Left ventricle myocardium inferior (tissue), 1 donor: ENCODE measurements at regions not wholly inside any gene's neighbourhood (a gene's known extent, or its start where the extent isn't known, plus 50 kb on each side); places are given as distances from the start of the nearest gene placed in this dataset.

ENCODE experiments used
- DNase-seq: peaks from one replicate; pipeline ENCODE4 v3.0.0-alpha.2; 2020
- H3K27ac ChIP-seq: fragments of 200-600 bp; replicated peaks from 2 replicates; pipeline ENCODE4 v1.8.0; 2021
- H3K27me3 ChIP-seq: fragments of 200-600 bp; 2 replicates; pipeline ENCODE4 v1.8.0; 2021; ENCODE audit warnings: low read depth
- H3K36me3 ChIP-seq: fragments of 200-600 bp; 2 replicates; pipeline ENCODE4 v1.8.0; 2021
- H3K4me1 ChIP-seq: fragments of 200-600 bp; 2 replicates; pipeline ENCODE4 v1.8.0; 2021
- H3K4me3 ChIP-seq: fragments of 200-600 bp; 2 replicates; pipeline ENCODE4 v1.8.0; 2021; ENCODE audit warnings: mild to moderate bottlenecking, moderate library complexity
- H3K9me3 ChIP-seq: fragments of 200-600 bp; replicated peaks from 2 replicates; pipeline ENCODE4 v1.8.0; 2021
- CTCF ChIP-seq: fragments of 200-600 bp; IDR thresholded peaks from 2 replicates; pipeline ENCODE4 v1.8.0; 2021; ENCODE audit warnings: antibody characterized with exemption, mild to moderate bottlenecking, borderline replicate concordance
- intact Hi-C: fragments of 100-400 bp; cut with micrococcal nuclease; formaldehyde crosslinking; loops from one replicate; pipeline ENCODE4 v1.11.0; 2022
- donor health status: DM: no; HTN: yes; CAD: no; lungs with severe emphysema.

GRCh38 chr4:126233483-126233882 is 918.7 kb downstream of the FAT4 start:
- Histone ChIP-seq H3K4me1 (no peaks in the 10 kb centered on the region), H3K4me3 (no peak overlapping the region), H3K36me3 (no peaks in the 10 kb centered on the region), H3K27ac (no peak overlapping the region), H3K9me3 (peaks cover 36% of the 10 kb centered on the region), H3K27me3 (no peaks in the 10 kb centered on the region)
- DNase-seq = no peak
- intact Hi-C loops = no loop called here
- no peak for TF ChIP-seq CTCF

GRCh38 chr4:126238013-126238412 is 923.3 kb downstream of the FAT4 start:
- intact Hi-C loops = no loop called here
- no peak overlapping the region for H3K4me3 ChIP-seq
- no peaks in the 10 kb centered on the region for H3K36me3 ChIP-seq
- H3K9me3 ChIP-seq = peaks cover 34% of the 10 kb centered on the region
- no peaks in the 10 kb centered on the region for H3K27me3 ChIP-seq
- peak; percentile 22 for TF ChIP-seq CTCF
- H3K27ac ChIP-seq = no peak overlapping the region
- DNase-seq = no peak
- H3K4me1 ChIP-seq = no peaks in the 10 kb centered on the region

- H3K27me3 ChIP-seq = no peaks in the 10 kb centered on the region
- no peak for DNase-seq
- peaks cover 10% of the 10 kb centered on the region for H3K9me3 ChIP-seq
- H3K4me1 ChIP-seq = no peaks in the 10 kb centered on the region
- intact Hi-C loops = no loop called here
- TF ChIP-seq CTCF = no peak
- H3K36me3 ChIP-seq = no peaks in the 10 kb centered on the region
- H3K4me3 ChIP-seq = no peak overlapping the region
- no peak overlapping the region for H3K27ac ChIP-seq
These were observed 926.9 kb downstream of the FAT4 start for GRCh38 chr4:126241634-126242033.

GRCh38 chr4:126242679-126243390 is 928.1 kb downstream of the FAT4 start:
- H3K9me3 ChIP-seq = peaks cover 10% of the 10 kb centered on the region
- H3K27me3 ChIP-seq = no peaks in the 10 kb centered on the region
- intact Hi-C loops = no loop called here
- peak overlapping the region; percentile 43 for H3K27ac ChIP-seq
- H3K36me3 ChIP-seq = no peaks in the 10 kb centered on the region
- no peaks in the 10 kb centered on the region for H3K4me1 ChIP-seq
- TF ChIP-seq CTCF = no peak
- H3K4me3 ChIP-seq = no peak overlapping the region
- DNase-seq = peak; percentile 63

GRCh38 chr4:126247409-126247808 is 932.7 kb downstream of the FAT4 start:
- H3K27me3 ChIP-seq = no peaks in the 10 kb centered on the region
- peaks cover 10% of the 10 kb centered on the region for H3K9me3 ChIP-seq
- no peaks in the 10 kb centered on the region for H3K36me3 ChIP-seq
- no peak overlapping the region for H3K27ac ChIP-seq
- DNase-seq = no peak
- H3K4me1 ChIP-seq = no peaks in the 10 kb centered on the region
- TF ChIP-seq CTCF = no peak
- no peak overlapping the region for H3K4me3 ChIP-seq
- intact Hi-C loops = no loop called here
